Ovary (tissue), 7 donors: ENCODE measurements at regions not wholly inside any gene's neighbourhood (a gene's known extent, or its start where the extent isn't known, plus 50 kb on each side); places are given as distances from the start of the nearest gene placed in this dataset.

Experiments
- DNase-seq, 5 donors: peaks; one replicate each; pipeline ENCODE4 v3.0.0-alpha.2; 2019 to 2020
- H3K27ac ChIP-seq, 2 donors: fragments of 200-600 bp; one replicate each; pipeline versions ENCODE4 v1.5.1 to v1.8.0; 2019 to 2022
- H3K27me3 ChIP-seq: fragments of 200-600 bp; one replicate; pipeline ENCODE4 v1.8.0; 2022
- H3K36me3 ChIP-seq: fragments of 200-600 bp; sonication (generic); one replicate; pipeline ENCODE4 v1.5.1; 2019
- H3K4me1 ChIP-seq: one replicate; pipeline ENCODE4 v1.8.1; 2013; ENCODE audit warnings: mild to moderate bottlenecking, moderate library complexity; ENCODE audit not compliant: insufficient read depth
- H3K4me3 ChIP-seq: fragments of 200-600 bp; sonication (generic); one replicate; pipeline ENCODE4 v1.5.1; 2017
- H3K9me3 ChIP-seq, 2 donors: fragments of 200-600 bp in 1 of 2; sonication (generic) in 1 of 2; one replicate each; pipeline versions ENCODE4 v1.5.1 to v1.8.1; 2013 to 2019; ENCODE audit warnings: mild to moderate bottlenecking in 1 of 2, moderate library complexity in 1 of 2
- CTCF ChIP-seq, 3 donors: fragments of 450-650 bp in 2 of 3; fragments of 200-600 bp in 1 of 3; IDR thresholded peaks; one replicate each; pipeline versions ENCODE4 v1.5.1 to v1.8.0; 2016 to 2022; ENCODE audit warnings: antibody characterized with exemption in 3 of 3, mild to moderate bottlenecking in 1 of 3
- EP300 ChIP-seq: sonication (generic); formaldehyde crosslinking; IDR thresholded peaks from one replicate; pipeline ENCODE4 v1.6.1; 2017; ENCODE audit warnings: antibody characterized with exemption
- POLR2A ChIP-seq: fragments of 450-650 bp; IDR thresholded peaks from one replicate; pipeline ENCODE4 v1.6.1; 2017; ENCODE audit warnings: antibody characterized with exemption, mild to moderate bottlenecking, moderate library complexity
- WGBS, 3 donors: extraction: QIAGEN DNeasy Blood & Tissue Kit in 1 of 3; methylation state at CpG; one replicate each; pipeline versions ENCODE4 v1.1.5 to v1.1.7; 2013 to 2017; 5-methylcytosine and 5-hydroxymethylcytosine counted together
- intact Hi-C, 4 donors: fragments of 100-400 bp; cut with DNase I; formaldehyde crosslinking; loops; one replicate each; pipeline versions ENCODE4 v1.11.0 to v1.15.1; 2022 to 2023
- donor health status: DM: no; HTN: no; CAD: no; lungs with moderate emphysema.
- donor health status: DM: no; HTN: no; CAD: no.
- donor health status: Bipolar disorder and iron deficiency.
- donor health status: DM: no; HTN: no; CAD: no.
- donor health status: DM: yes; HTN: yes; CAD: no.

- intact Hi-C loops: loop anchor here in 1 of 4 donors (5.0 kb wide), 1 partner anchor 88 kb away; no protein-coding TSS in a partner anchor
- Histone ChIP-seq H3K9me3 (no peaks in the 10 kb centered on the region), H3K27me3 (no peaks in the 10 kb centered on the region), H3K4me1 (no peaks in the 10 kb centered on the region), H3K4me3 (no peak overlapping the region), H3K36me3 (no peaks in the 10 kb centered on the region), H3K27ac (no peak overlapping the region)
- no peak for DNase-seq
- TF ChIP-seq POLR2A: no peak
- no peak for TF ChIP-seq EP300
- TF ChIP-seq CTCF (IDR thresholded peaks at IDR 0.05): no peak
Measured at GRCh38 chr3:43173949-43174348, 68.1 kb upstream of the POMGNT2 start.

GRCh38 chr3:43171748-43172147, 65.9 kb upstream of the POMGNT2 start:
- 92 to 94% (median 92%) methylated on average over 5 of the region's 5 CpGs for WGBS, 3 donors
- intact Hi-C loops: loop anchor here in 1 of 4 donors (5.0 kb wide), 1 partner anchor 91 kb away; no protein-coding TSS in a partner anchor
- no peak for DNase-seq
- no peak overlapping the region for H3K4me3 ChIP-seq
- no peaks in the 10 kb centered on the region for H3K36me3 ChIP-seq
- H3K4me1 ChIP-seq: no peaks in the 10 kb centered on the region
- no peaks in the 10 kb centered on the region for H3K9me3 ChIP-seq
- no peaks in the 10 kb centered on the region for H3K27me3 ChIP-seq
- H3K27ac ChIP-seq: no peak overlapping the region
- TF ChIP-seq POLR2A (no peak), CTCF (IDR thresholded peaks at IDR 0.05) (no peak)

GRCh38 chr3:43170553-43170952, 64.7 kb upstream of the POMGNT2 start:
- DNase-seq: no peak
- H3K4me3 ChIP-seq: no peak overlapping the region
- intact Hi-C loops: loop anchor here in 1 of 4 donors (5.0 kb wide), 1 partner anchor 92 kb away; no protein-coding TSS in a partner anchor
- H3K9me3 ChIP-seq: no peaks in the 10 kb centered on the region
- no peaks in the 10 kb centered on the region for H3K4me1 ChIP-seq
- WGBS, 3 donors: 78 to 83% (median 80%) methylated on average over 7 of the region's 7 CpGs
- no peak for TF ChIP-seq EP300
- no peak for TF ChIP-seq CTCF (IDR thresholded peaks at IDR 0.05)
- no peak for TF ChIP-seq POLR2A
- no peaks in the 10 kb centered on the region for H3K36me3 ChIP-seq
- no peak overlapping the region for H3K27ac ChIP-seq
- H3K27me3 ChIP-seq: no peaks in the 10 kb centered on the region

GRCh38 chr3:43169987-43170386, 64.1 kb upstream of the POMGNT2 start:
- no peaks in the 10 kb centered on the region for H3K36me3 ChIP-seq

More at GRCh38 chr3:43169987-43170386, 64.1 kb upstream of the POMGNT2 start:
- H3K4me3 ChIP-seq: no peak overlapping the region
- intact Hi-C loops: loop anchor here in 2 of 4 donors (5.0 to 10.0 kb wide), 3 partner anchors 92 to 335 kb away; no protein-coding TSS in a partner anchor
- WGBS, 3 donors: 90 to 95% (median 93%) methylated on average over 4 of the region's 4 CpGs
- no peak overlapping the region for H3K27ac ChIP-seq
- no peaks in the 10 kb centered on the region for H3K4me1 ChIP-seq
- TF ChIP-seq POLR2A (no peak), CTCF (IDR thresholded peaks at IDR 0.05) (no peak), EP300 (no peak)
- no peak for DNase-seq
- H3K9me3 ChIP-seq: no peaks in the 10 kb centered on the region
- no peaks in the 10 kb centered on the region for H3K27me3 ChIP-seq
